ENCODE measurements at regions not wholly inside any gene's neighbourhood (a gene's known extent, or its start where the extent isn't known, plus 50 kb on each side); places are given as distances from the start of the nearest gene placed in this dataset.
"Not testable (repeated sequence)": the region's sequence is repeated elsewhere in the genome, so short reads cannot be mapped to it uniquely, and the experiment has no call there.

- Mint-ChIP-seq H3K4me1 (peaks cover 32% of the 10 kb centered on the region), H3K9me3 (no peaks in the 10 kb centered on the region), H3K4me3 (no peak overlapping the region), H3K27me3 (ENCODE audit: low read depth) (peaks cover 11% of the 10 kb centered on the region), H3K27ac (no peak overlapping the region), H3K36me3 (ENCODE audit: low read depth) (no peaks in the 10 kb centered on the region)
- TF ChIP-seq CTCF (IDR thresholded peaks at IDR 0.05; ENCODE audit: unreplicated experiment in 3 of 3): no peak
Measured at GRCh38 chr4:108450236-108450898, 170.0 kb upstream of the RPL34 start.

- TF ChIP-seq CTCF (IDR thresholded peaks at IDR 0.05; ENCODE audit: unreplicated experiment in 3 of 3): no peak
- H3K4me1 Mint-ChIP-seq: peaks cover 19% of the 10 kb centered on the region
- H3K27me3 Mint-ChIP-seq (ENCODE audit: low read depth): peaks cover 11% of the 10 kb centered on the region
- no peaks in the 10 kb centered on the region for H3K36me3 Mint-ChIP-seq (ENCODE audit: low read depth)
- no peak overlapping the region for H3K27ac Mint-ChIP-seq
- no peak overlapping the region for H3K4me3 Mint-ChIP-seq
- H3K9me3 Mint-ChIP-seq: no peaks in the 10 kb centered on the region
Measured at GRCh38 chr4:108449129-108449528, 171.2 kb upstream of the RPL34 start.

- Mint-ChIP-seq H3K36me3 (ENCODE audit: low read depth) (no peaks in the 10 kb centered on the region), H3K27ac (no peak overlapping the region), H3K4me1 (peaks cover 12% of the 10 kb centered on the region), H3K27me3 (ENCODE audit: low read depth) (peaks cover 7% of the 10 kb centered on the region), H3K4me3 (no peak overlapping the region), H3K9me3 (no peaks in the 10 kb centered on the region)
- TF ChIP-seq CTCF (IDR thresholded peaks at IDR 0.05; ENCODE audit: unreplicated experiment in 3 of 3): no peak
Measured at GRCh38 chr4:108446556-108446955, 173.8 kb upstream of the RPL34 start.

GRCh38 chr4:108445716-108446115, 174.7 kb upstream of the RPL34 start:
- TF ChIP-seq CTCF (IDR thresholded peaks at IDR 0.05; ENCODE audit: unreplicated experiment in 3 of 3): no peak
- Mint-ChIP-seq H3K27ac (no peak overlapping the region), H3K4me3 (no peak overlapping the region), H3K9me3 (no peaks in the 10 kb centered on the region), H3K27me3 (ENCODE audit: low read depth) (peaks cover 7% of the 10 kb centered on the region), H3K4me1 (peaks cover 12% of the 10 kb centered on the region), H3K36me3 (ENCODE audit: low read depth) (no peaks in the 10 kb centered on the region)

GRCh38 chr4:108443585-108443984, 176.8 kb upstream of the RPL34 start:
- no peak for TF ChIP-seq CTCF (IDR thresholded peaks at IDR 0.05; ENCODE audit: unreplicated experiment in 3 of 3)
- H3K4me3 Mint-ChIP-seq: no peak overlapping the region
- H3K4me1 Mint-ChIP-seq: peaks cover 12% of the 10 kb centered on the region
- H3K27me3 Mint-ChIP-seq (ENCODE audit: low read depth): peaks cover 12% of the 10 kb centered on the region
- H3K9me3 Mint-ChIP-seq: peaks cover 7% of the 10 kb centered on the region
- no peaks in the 10 kb centered on the region for H3K36me3 Mint-ChIP-seq (ENCODE audit: low read depth)
- H3K27ac Mint-ChIP-seq: no peak overlapping the region

- H3K27ac Mint-ChIP-seq: no peak overlapping the region
- no peaks in the 10 kb centered on the region for H3K27me3 Mint-ChIP-seq (ENCODE audit: low read depth)
- no peak overlapping the region for H3K4me3 Mint-ChIP-seq
- TF ChIP-seq CTCF (IDR thresholded peaks at IDR 0.05; ENCODE audit: unreplicated experiment in 3 of 3): no peak
- peaks cover 3% of the 10 kb centered on the region for H3K36me3 Mint-ChIP-seq (ENCODE audit: low read depth)
- peaks cover 17% of the 10 kb centered on the region for H3K9me3 Mint-ChIP-seq
- no peaks in the 10 kb centered on the region for H3K4me1 Mint-ChIP-seq
Measured at GRCh38 chr4:108433832-108434231, 186.5 kb upstream of the RPL34 start.

- H3K4me3 Mint-ChIP-seq; H3K36me3 Mint-ChIP-seq (ENCODE audit: low read depth): not testable (repeated sequence)
- H3K9me3 Mint-ChIP-seq: peaks cover 14% of the 10 kb centered on the region
Measured at GRCh38 chr4:108433394-108433793, 187.0 kb upstream of the RPL34 start.

More at GRCh38 chr4:108433394-108433793, 187.0 kb upstream of the RPL34 start:
- H3K27me3 Mint-ChIP-seq (ENCODE audit: low read depth); H3K4me1 Mint-ChIP-seq; H3K27ac Mint-ChIP-seq: not testable (repeated sequence)

Data from nephron (organoid).